DOHH2 (cell line): ENCODE measurements at regions not wholly inside any gene's neighbourhood (a gene's known extent, or its start where the extent isn't known, plus 50 kb on each side); places are given as distances from the start of the nearest gene placed in this dataset.

Experiments
- H3F3A ChIP-seq: fragments of 200-600 bp; sonication (generic), shearing (Covaris generic); 2 replicates; pipeline ENCODE4 v1.6.0; 2016; ENCODE audit warnings: antibody characterized with exemption, mild to moderate bottlenecking; ENCODE audit not compliant: control insufficient read depth, insufficient read depth
- H3K27ac ChIP-seq: fragments of 200-600 bp; sonication (generic); 2 replicates; pipeline ENCODE4 v1.5.1; 2014; ENCODE audit warnings: low read depth, mild to moderate bottlenecking, low read length, moderate library complexity
- H3K27me3 ChIP-seq: fragments of 200-600 bp; sonication (generic); 2 replicates; pipeline ENCODE4 v1.6.1; 2014; ENCODE audit warnings: mild to moderate bottlenecking, low read length, mixed read lengths; ENCODE audit not compliant: control insufficient read depth
- H3K36me3 ChIP-seq: fragments of 200-600 bp; sonication (generic); 2 replicates; pipeline ENCODE4 v1.6.1; 2014; ENCODE audit warnings: mild to moderate bottlenecking, low read length, moderate library complexity, mixed read lengths; ENCODE audit not compliant: control insufficient read depth
- H3K4me1 ChIP-seq: fragments of 200-600 bp; sonication (generic); 2 replicates; pipeline ENCODE4 v1.6.1; 2014; ENCODE audit warnings: mild to moderate bottlenecking, low read length, mixed read lengths; ENCODE audit not compliant: control insufficient read depth
- H3K4me2 ChIP-seq: fragments of 200-600 bp; sonication (generic); 2 replicates; pipeline ENCODE4 v1.6.0; 2014; ENCODE audit warnings: mild to moderate bottlenecking, low read length, moderate library complexity
- H3K4me3 ChIP-seq: fragments of 200-600 bp; sonication (generic); 2 replicates; pipeline ENCODE4 v1.5.1; 2014; ENCODE audit warnings: mild to moderate bottlenecking, low read length, mixed read lengths
- H3K79me2 ChIP-seq: fragments of 200-600 bp; sonication (generic); 2 replicates; pipeline ENCODE4 v1.6.1; 2014; ENCODE audit warnings: mild to moderate bottlenecking, low read length, mixed read lengths; ENCODE audit not compliant: control insufficient read depth
- H3K9me2 ChIP-seq: fragments of 200-600 bp; sonication (generic); replicated peaks from 2 replicates; pipeline ENCODE4 v1.6.1; 2014; ENCODE audit warnings: mild to moderate bottlenecking, low read length, mixed read lengths; ENCODE audit not compliant: control insufficient read depth
- H3K9me3 ChIP-seq: fragments of 200-600 bp; sonication (generic); 2 replicates; pipeline ENCODE4 v1.6.1; 2014; ENCODE audit warnings: antibody characterized with exemption, low read length, mixed read lengths; ENCODE audit not compliant: control insufficient read depth, insufficient read depth
- H4K20me1 ChIP-seq: fragments of 200-600 bp; sonication (generic); 2 replicates; pipeline ENCODE4 v1.6.0; 2014; ENCODE audit warnings: low read depth, mild to moderate bottlenecking, antibody characterized with exemption, low read length, moderate library complexity; ENCODE audit not compliant: control insufficient read depth, insufficient read depth
- CTCF ChIP-seq: fragments of 200-600 bp; sonication (generic); IDR thresholded peaks from one replicate; pipeline ENCODE4 v1.5.1; 2014; ENCODE audit warnings: antibody characterized with exemption, mild to moderate bottlenecking, low read depth, low read length; ENCODE audit not compliant: poor library complexity, severe bottlenecking
- EZH2phosphoT487 ChIP-seq: fragments of 200-600 bp; sonication (generic); IDR thresholded peaks from 2 replicates; pipeline ENCODE4 v1.6.1; 2017; ENCODE audit warnings: borderline replicate concordance, mild to moderate bottlenecking, antibody characterized with exemption, low read length, moderate library complexity, mixed read lengths

DNA sequence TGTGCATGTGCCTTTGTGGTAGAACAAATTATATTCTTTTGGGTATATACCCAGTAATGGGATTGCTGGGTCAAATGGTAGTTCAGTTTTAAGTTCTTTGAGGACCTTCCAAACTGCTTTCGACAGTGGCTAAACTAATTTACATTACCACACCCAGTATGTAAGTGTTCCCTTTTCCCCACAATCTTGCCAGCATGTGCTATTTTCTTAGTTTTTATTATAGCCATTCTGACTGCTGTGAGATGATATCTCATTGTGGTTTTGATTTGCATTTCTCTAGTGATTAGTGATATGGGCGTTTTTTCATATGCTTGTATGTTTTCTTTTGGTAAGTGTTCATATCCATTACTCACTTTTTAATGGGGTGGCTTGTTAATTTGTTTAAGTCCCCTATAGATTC lies 251.6 kb upstream of the DEFB112 start:
- Histone ChIP-seq H3K9me3 (no peaks in the 10 kb centered on the region), H3K36me3 (no peaks in the 10 kb centered on the region), H3F3A (no peaks in the 10 kb centered on the region), H3K9me2 (no peaks in the 10 kb centered on the region), H3K4me1 (no peaks in the 10 kb centered on the region), H3K79me2 (no peaks in the 10 kb centered on the region), H3K27me3 (no peaks in the 10 kb centered on the region), H3K4me2 (no peak overlapping the region), H3K27ac (no peak overlapping the region), H3K4me3 (no peak overlapping the region), H4K20me1 (no peaks in the 10 kb centered on the region)
- TF ChIP-seq EZH2phosphoT487 (no peak), CTCF (no peak)

GRCh38 chr6:50305660-50306059 lies 255.9 kb upstream of the DEFB112 start:
- Histone ChIP-seq H3F3A (no peaks in the 10 kb centered on the region), H3K9me3 (no peaks in the 10 kb centered on the region; the same call in 1 of the 2 replicates), H3K4me3 (no peak overlapping the region), H3K4me2 (no peak overlapping the region), H3K36me3 (no peaks in the 10 kb centered on the region), H3K27ac (no peak overlapping the region), H4K20me1 (no peaks in the 10 kb centered on the region), H3K27me3 (no peaks in the 10 kb centered on the region), H3K79me2 (no peaks in the 10 kb centered on the region), H3K9me2 (no peaks in the 10 kb centered on the region), H3K4me1 (no peaks in the 10 kb centered on the region)
- TF ChIP-seq CTCF (no peak), EZH2phosphoT487 (no peak)

GRCh38 chr6:50318536-50318935 lies 268.8 kb upstream of the DEFB112 start:
- no peak for TF ChIP-seq CTCF
- no peak for TF ChIP-seq EZH2phosphoT487
- no peaks in the 10 kb centered on the region for H3F3A ChIP-seq
- H3K36me3 ChIP-seq, result no peaks in the 10 kb centered on the region
- no peaks in the 10 kb centered on the region for H4K20me1 ChIP-seq
- no peaks in the 10 kb centered on the region for H3K9me2 ChIP-seq
- no peaks in the 10 kb centered on the region for H3K79me2 ChIP-seq
- no peak overlapping the region for H3K4me3 ChIP-seq
- no peaks in the 10 kb centered on the region for H3K27me3 ChIP-seq
- H3K4me1 ChIP-seq, result no peaks in the 10 kb centered on the region
- no peak overlapping the region for H3K27ac ChIP-seq
- no peaks in the 10 kb centered on the region for H3K9me3 ChIP-seq
- no peak overlapping the region for H3K4me2 ChIP-seq

GRCh38 chr6:50330347-50330746 lies 280.6 kb upstream of the DEFB112 start:
- no peaks in the 10 kb centered on the region for H3K9me2 ChIP-seq
- H3K4me3 ChIP-seq, result no peak overlapping the region
- no peaks in the 10 kb centered on the region for H3F3A ChIP-seq
- no peaks in the 10 kb centered on the region for H3K36me3 ChIP-seq
- H3K27ac ChIP-seq, result no peak overlapping the region
- H3K4me1 ChIP-seq, result no peaks in the 10 kb centered on the region
- H3K27me3 ChIP-seq, result no peaks in the 10 kb centered on the region
- H3K4me2 ChIP-seq, result no peak overlapping the region
- H3K9me3 ChIP-seq, result no peaks in the 10 kb centered on the region
- TF ChIP-seq CTCF, result no peak
- TF ChIP-seq EZH2phosphoT487, result no peak
- no peaks in the 10 kb centered on the region for H3K79me2 ChIP-seq
- no peaks in the 10 kb centered on the region for H4K20me1 ChIP-seq
